ENCODE measurements at regions not wholly inside any gene's neighbourhood (a gene's known extent, or its start where the extent isn't known, plus 50 kb on each side); places are given as distances from the start of the nearest gene placed in this dataset.
A peak's percentile ranks its signal among the peaks of the same experiment; 100 is the strongest.
"Not testable (repeated sequence)": the region's sequence is repeated elsewhere in the genome, so short reads cannot be mapped to it uniquely, and the experiment has no call there.

DNA sequence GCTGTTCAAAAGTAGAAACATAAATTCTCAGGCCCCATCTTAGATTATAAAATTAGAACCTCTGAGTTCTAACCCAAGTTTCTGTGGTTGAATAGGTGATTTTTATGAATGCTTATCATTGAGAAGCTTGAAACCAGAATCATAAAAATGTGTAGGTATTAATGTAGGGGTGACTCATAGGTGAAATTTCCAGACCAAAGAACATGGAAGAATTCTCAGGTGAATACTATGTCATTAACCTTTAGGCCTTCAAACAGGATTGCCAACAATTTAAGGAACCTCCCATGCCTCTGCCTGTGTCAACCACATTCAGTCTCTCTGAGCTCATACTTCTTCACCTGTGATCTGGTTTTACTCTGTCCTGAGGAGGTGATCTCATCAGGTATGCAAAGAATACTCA is 177.8 kb downstream of the NPFFR2 start:
- no peaks in the 10 kb centered on the region for H3K4me1 ChIP-seq
- no peaks in the 10 kb centered on the region for H3K36me3 ChIP-seq (ENCODE audit: insufficient read depth in 1 of 2, low read depth in 1 of 2)
- TF ChIP-seq, protein P1, sequence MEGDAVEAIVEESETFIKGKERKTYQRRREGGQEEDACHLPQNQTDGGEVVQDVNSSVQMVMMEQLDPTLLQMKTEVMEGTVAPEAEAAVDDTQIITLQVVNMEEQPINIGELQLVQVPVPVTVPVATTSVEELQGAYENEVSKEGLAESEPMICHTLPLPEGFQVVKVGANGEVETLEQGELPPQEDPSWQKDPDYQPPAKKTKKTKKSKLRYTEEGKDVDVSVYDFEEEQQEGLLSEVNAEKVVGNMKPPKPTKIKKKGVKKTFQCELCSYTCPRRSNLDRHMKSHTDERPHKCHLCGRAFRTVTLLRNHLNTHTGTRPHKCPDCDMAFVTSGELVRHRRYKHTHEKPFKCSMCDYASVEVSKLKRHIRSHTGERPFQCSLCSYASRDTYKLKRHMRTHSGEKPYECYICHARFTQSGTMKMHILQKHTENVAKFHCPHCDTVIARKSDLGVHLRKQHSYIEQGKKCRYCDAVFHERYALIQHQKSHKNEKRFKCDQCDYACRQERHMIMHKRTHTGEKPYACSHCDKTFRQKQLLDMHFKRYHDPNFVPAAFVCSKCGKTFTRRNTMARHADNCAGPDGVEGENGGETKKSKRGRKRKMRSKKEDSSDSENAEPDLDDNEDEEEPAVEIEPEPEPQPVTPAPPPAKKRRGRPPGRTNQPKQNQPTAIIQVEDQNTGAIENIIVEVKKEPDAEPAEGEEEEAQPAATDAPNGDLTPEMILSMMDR (IDR thresholded peaks at IDR 0.05): no peak
- DNase-seq (no peak), ATAC-seq (no peak)
- no peaks in the 10 kb centered on the region for H3K9me3 ChIP-seq
- no peak overlapping the region for H3K27ac ChIP-seq
- intact Hi-C loops (cut with DNase I): no loop called here
- H3K4me3 ChIP-seq: no peak overlapping the region
- H3K27me3 ChIP-seq (ENCODE audit: insufficient read depth in 3 of 3, low read length in 2 of 3): no peaks in the 10 kb centered on the region

DNA sequence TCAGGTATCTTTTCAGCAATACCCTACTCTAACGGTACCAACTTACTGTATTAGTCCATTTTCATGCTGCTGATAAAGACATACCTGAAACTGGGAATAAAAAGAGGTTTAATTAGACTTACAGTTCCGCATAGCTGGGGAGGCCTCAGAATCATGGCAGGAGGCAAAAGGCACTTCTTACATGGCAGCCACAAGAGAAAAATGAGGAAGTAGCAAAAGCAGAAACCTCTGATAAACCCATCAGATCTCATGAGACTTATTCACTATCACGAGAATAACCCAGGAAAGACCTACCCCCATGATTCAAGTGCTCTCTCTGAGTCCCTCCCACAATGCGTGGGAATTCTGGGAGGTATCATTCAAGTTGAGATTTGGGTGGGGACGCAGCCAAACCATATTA is 182.0 kb downstream of the NPFFR2 start:
- H3K9me3 ChIP-seq; intact Hi-C loops (cut with DNase I); H3K36me3 ChIP-seq (ENCODE audit: insufficient read depth in 1 of 2, low read depth in 1 of 2); H3K4me1 ChIP-seq; ATAC-seq; DNase-seq; H3K27ac ChIP-seq; H3K4me3 ChIP-seq; H3K27me3 ChIP-seq (ENCODE audit: insufficient read depth in 3 of 3, low read length in 2 of 3): not testable (repeated sequence)
- WGBS, 3 donors: 73 to 85% (median 83%) methylated on average over 5 of the region's 5 CpGs

DNA sequence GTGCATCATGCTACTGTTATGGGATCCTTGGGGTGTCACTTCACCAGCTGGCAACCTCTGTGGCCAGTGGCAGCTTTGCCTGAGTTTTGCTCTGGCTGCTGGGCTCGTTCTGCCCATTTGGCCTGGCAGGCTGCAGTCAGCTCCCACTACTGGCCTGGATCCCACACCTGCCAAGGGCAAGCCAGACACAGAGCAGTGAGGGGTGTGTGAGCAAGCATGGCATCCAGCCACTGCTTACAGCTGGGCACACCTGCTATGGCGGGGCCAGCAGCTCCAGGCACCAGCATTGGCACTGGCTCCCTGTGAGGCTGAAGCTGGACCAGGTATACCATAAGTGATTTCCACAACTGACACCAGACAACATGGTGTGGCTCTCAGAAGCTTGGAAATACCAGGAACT is 183.4 kb downstream of the NPFFR2 start:
- ATAC-seq: no peak
- intact Hi-C loops (cut with DNase I): no loop called here
- H3K4me1 ChIP-seq: no peaks in the 10 kb centered on the region
- TF ChIP-seq, protein P1 (IDR thresholded peaks at IDR 0.05): no peak
- WGBS, 3 donors: 23 to 32% (median 28%) methylated on average over 2 of the region's 2 CpGs
- no peak overlapping the region for H3K27ac ChIP-seq
- no peaks in the 10 kb centered on the region for H3K36me3 ChIP-seq (ENCODE audit: insufficient read depth in 1 of 2, low read depth in 1 of 2)
- H3K27me3 ChIP-seq (ENCODE audit: insufficient read depth in 3 of 3, low read length in 2 of 3): no peaks in the 10 kb centered on the region
- no peaks in the 10 kb centered on the region for H3K9me3 ChIP-seq
- H3K4me3 ChIP-seq: no peak overlapping the region
- no peak for DNase-seq

DNA sequence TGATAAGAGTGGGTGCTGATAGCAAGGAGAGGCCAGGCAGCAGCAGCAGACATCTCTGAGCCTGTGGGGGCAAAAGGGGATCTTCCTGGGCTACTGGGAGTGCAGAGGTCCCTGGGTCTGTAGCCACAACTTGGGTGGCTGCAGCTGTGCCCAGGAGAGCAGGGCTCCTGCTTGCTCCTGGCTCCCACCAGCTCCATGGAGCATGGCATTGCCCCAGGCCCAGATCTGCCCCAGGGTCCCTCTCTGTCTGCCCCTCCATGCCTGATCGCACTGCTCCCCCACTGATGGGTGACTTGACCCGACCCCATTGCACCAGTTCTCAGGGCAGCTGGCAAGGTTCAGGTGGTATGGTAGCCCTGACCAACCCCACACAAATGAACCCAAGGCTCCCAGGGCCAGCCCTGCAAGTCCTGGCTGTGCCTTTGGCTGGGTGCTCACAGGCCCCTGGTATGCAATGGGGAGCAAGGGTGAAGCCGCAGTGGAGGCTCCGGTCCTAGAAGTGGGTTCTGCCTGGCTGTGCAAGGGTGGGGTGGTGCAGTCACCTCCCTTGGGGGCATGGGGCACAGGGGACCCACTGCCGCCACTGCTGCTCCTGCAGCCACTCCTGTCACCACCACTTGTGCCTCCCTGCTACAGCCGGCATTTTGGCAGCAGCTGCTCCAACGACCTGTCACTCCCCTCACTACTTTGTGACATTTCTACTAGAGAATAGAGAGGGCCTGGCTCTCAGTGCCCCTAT is 184.9 kb downstream of the NPFFR2 start:
- WGBS, 3 donors: 86 to 89% (median 87%) methylated on average over 7 of the region's 7 CpGs
- Histone ChIP-seq H3K4me1 (no peaks in the 10 kb centered on the region), H3K9me3 (no peaks in the 10 kb centered on the region), H3K27ac (no peak overlapping the region), H3K27me3 (ENCODE audit: insufficient read depth in 3 of 3, low read length in 2 of 3) (no peaks in the 10 kb centered on the region), H3K36me3 (ENCODE audit: insufficient read depth in 1 of 2, low read depth in 1 of 2) (no peaks in the 10 kb centered on the region), H3K4me3 (no peak overlapping the region)
- ATAC-seq: no peak
- DNase-seq: peak in 1 of 2 donors; percentile 34
- TF ChIP-seq, protein P1 (IDR thresholded peaks at IDR 0.05): no peak
- intact Hi-C loops (cut with DNase I): no loop called here

DNA sequence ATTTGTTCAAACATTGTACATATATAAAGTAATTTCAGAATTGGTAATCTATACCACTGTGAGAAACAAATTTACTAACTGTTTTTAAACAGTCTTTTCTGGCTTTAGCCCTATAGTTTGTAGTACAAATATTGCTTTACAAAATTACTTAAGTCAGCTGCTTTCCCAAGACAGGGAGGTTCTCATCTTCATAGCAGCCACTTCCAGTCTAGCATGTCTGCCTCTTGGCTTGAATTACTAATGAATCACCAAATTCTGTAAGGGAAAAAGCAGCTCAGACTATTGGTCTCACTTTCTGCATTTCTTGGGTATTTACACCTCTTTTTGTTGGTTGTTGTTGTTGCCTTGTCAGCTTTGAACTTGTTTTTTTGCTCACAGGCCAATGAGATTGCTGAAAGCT is 187.2 kb downstream of the NPFFR2 start:
- TF ChIP-seq, protein P1 (IDR thresholded peaks at IDR 0.05): no peak
- ATAC-seq (no peak), DNase-seq (no peak)
- Histone ChIP-seq H3K36me3 (ENCODE audit: insufficient read depth in 1 of 2, low read depth in 1 of 2) (no peaks in the 10 kb centered on the region), H3K4me1 (no peaks in the 10 kb centered on the region), H3K9me3 (no peaks in the 10 kb centered on the region), H3K4me3 (no peak overlapping the region), H3K27ac (no peak overlapping the region), H3K27me3 (ENCODE audit: insufficient read depth in 3 of 3, low read length in 2 of 3) (no peaks in the 10 kb centered on the region)
- intact Hi-C loops (cut with DNase I): no loop called here

Data from psoas muscle (tissue), 7 donors.